Spinal cord (tissue), 9 donors: ENCODE measurements at regions not wholly inside any gene's neighbourhood (a gene's known extent, or its start where the extent isn't known, plus 50 kb on each side); places are given as distances from the start of the nearest gene placed in this dataset.

ENCODE experiments used
- DNase-seq, 6 donors: peaks; one replicate each; pipeline versions ENCODE4 v3.0.0 to v3.0.0-alpha.2; 2013 to 2015; ENCODE audit warnings: low spot score in 6 of 6, low read depth in 4 of 6
- H3K27ac ChIP-seq: one replicate; pipeline ENCODE4 v1.5.1; 2013; ENCODE audit warnings: low read depth, low read length, control low read depth
- H3K27me3 ChIP-seq: one replicate; pipeline ENCODE4 v1.6.1; 2013; ENCODE audit warnings: low read length; ENCODE audit not compliant: control insufficient read depth, insufficient read depth
- H3K36me3 ChIP-seq: one replicate; pipeline ENCODE4 v1.6.1; 2013; ENCODE audit warnings: low read length; ENCODE audit not compliant: control insufficient read depth, insufficient read depth
- H3K4me1 ChIP-seq: one replicate; pipeline ENCODE4 v1.6.1; 2013; ENCODE audit warnings: low read length; ENCODE audit not compliant: control insufficient read depth, insufficient read depth
- H3K4me3 ChIP-seq: one replicate; pipeline ENCODE4 v1.5.1; 2013; ENCODE audit warnings: low read depth, low read length, control low read depth
- H3K9me3 ChIP-seq: one replicate; pipeline ENCODE4 v1.6.1; 2013; ENCODE audit warnings: low read length; ENCODE audit not compliant: control insufficient read depth, insufficient read depth
- WGBS: methylation state at CpG from one replicate; pipeline ENCODE4 v1.1.5; 2013; ENCODE audit warnings: missing lambda C conversion rate; ENCODE audit not compliant: insufficient coverage; 5-methylcytosine and 5-hydroxymethylcytosine counted together
- donor health status: healthy.

GRCh38 chr19:30090476-30090875 lies 148.4 kb downstream of the URI1 start:
- peaks cover 5% of the 10 kb centered on the region for H3K4me1 ChIP-seq
- DNase-seq: no peak
- WGBS: 94% methylated on average over 6 of the region's 6 CpGs

GRCh38 chr19:30090963-30091362 lies 148.9 kb downstream of the URI1 start:
- H3K36me3 ChIP-seq: no peaks in the 10 kb centered on the region
- H3K27ac ChIP-seq: no peak overlapping the region
- peaks cover 4% of the 10 kb centered on the region for H3K4me1 ChIP-seq
- no peaks in the 10 kb centered on the region for H3K9me3 ChIP-seq
- no peak for DNase-seq
- no peaks in the 10 kb centered on the region for H3K27me3 ChIP-seq
- WGBS: 65% methylated on average over 7 of the region's 7 CpGs
- no peak overlapping the region for H3K4me3 ChIP-seq

More at GRCh38 chr19:30090476-30090875, 148.4 kb downstream of the URI1 start:
- Histone ChIP-seq H3K27me3 (no peaks in the 10 kb centered on the region), H3K36me3 (no peaks in the 10 kb centered on the region), H3K9me3 (no peaks in the 10 kb centered on the region), H3K27ac (no peak overlapping the region), H3K4me3 (no peak overlapping the region)

- WGBS: 93% methylated on average over 10 of the region's 10 CpGs
- Histone ChIP-seq H3K9me3 (no peaks in the 10 kb centered on the region), H3K4me3 (no peak overlapping the region), H3K27ac (no peak overlapping the region), H3K4me1 (peaks cover 4% of the 10 kb centered on the region), H3K27me3 (no peaks in the 10 kb centered on the region), H3K36me3 (no peaks in the 10 kb centered on the region)
- DNase-seq: no peak
These were observed 149.4 kb downstream of the URI1 start for GRCh38 chr19:30091456-30091855.

- H3K4me3 ChIP-seq: no peak overlapping the region
- no peaks in the 10 kb centered on the region for H3K27me3 ChIP-seq
- H3K4me1 ChIP-seq: peaks cover 4% of the 10 kb centered on the region
- no peaks in the 10 kb centered on the region for H3K36me3 ChIP-seq
- no peak overlapping the region for H3K27ac ChIP-seq
- no peaks in the 10 kb centered on the region for H3K9me3 ChIP-seq
- WGBS: 81% methylated on average over 3 of the region's 3 CpGs
- DNase-seq: no peak
These were observed 149.8 kb downstream of the URI1 start for GRCh38 chr19:30091856-30092255.

GRCh38 chr19:30092721-30093569 lies 150.9 kb downstream of the URI1 start:
- no peak for DNase-seq
- WGBS: 85% methylated on average over 14 of the region's 14 CpGs
- Histone ChIP-seq H3K4me1 (peaks cover 4% of the 10 kb centered on the region), H3K4me3 (no peak overlapping the region), H3K36me3 (no peaks in the 10 kb centered on the region), H3K27ac (no peak overlapping the region), H3K9me3 (no peaks in the 10 kb centered on the region), H3K27me3 (no peaks in the 10 kb centered on the region)

- Histone ChIP-seq H3K36me3 (no peaks in the 10 kb centered on the region), H3K9me3 (no peaks in the 10 kb centered on the region), H3K27me3 (no peaks in the 10 kb centered on the region), H3K4me3 (no peak overlapping the region), H3K27ac (no peak overlapping the region), H3K4me1 (peaks cover 4% of the 10 kb centered on the region)
- DNase-seq: no peak
- WGBS: 88% methylated on average over 9 of the region's 9 CpGs
These were observed 152.1 kb downstream of the URI1 start for GRCh38 chr19:30093966-30094755.

GRCh38 chr19:30094756-30095140 lies 152.7 kb downstream of the URI1 start:
- Histone ChIP-seq H3K4me3 (no peak overlapping the region), H3K9me3 (no peaks in the 10 kb centered on the region), H3K36me3 (no peaks in the 10 kb centered on the region), H3K4me1 (peaks cover 4% of the 10 kb centered on the region), H3K27ac (no peak overlapping the region), H3K27me3 (no peaks in the 10 kb centered on the region)
- 85% methylated on average over 2 of the region's 3 CpGs for WGBS
- DNase-seq: no peak

GRCh38 chr19:30095171-30095570 lies 153.1 kb downstream of the URI1 start:
- DNase-seq: no peak
- Histone ChIP-seq H3K27me3 (no peaks in the 10 kb centered on the region), H3K4me1 (peaks cover 4% of the 10 kb centered on the region), H3K4me3 (no peak overlapping the region), H3K36me3 (no peaks in the 10 kb centered on the region), H3K27ac (no peak overlapping the region), H3K9me3 (no peaks in the 10 kb centered on the region)
- 100% methylated on average over 2 of the region's 3 CpGs for WGBS

GRCh38 chr19:30096596-30097370 lies 154.7 kb downstream of the URI1 start:
- Histone ChIP-seq H3K4me3 (no peak overlapping the region), H3K27ac (no peak overlapping the region), H3K4me1 (peaks cover 4% of the 10 kb centered on the region), H3K27me3 (no peaks in the 10 kb centered on the region), H3K9me3 (no peaks in the 10 kb centered on the region), H3K36me3 (no peaks in the 10 kb centered on the region)
- 83% methylated on average over 17 of the region's 19 CpGs for WGBS
- DNase-seq: no peak
